G401 (cell line): ENCODE measurements at regions not wholly inside any gene's neighbourhood (a gene's known extent, or its start where the extent isn't known, plus 50 kb on each side); places are given as distances from the start of the nearest gene placed in this dataset.

Source experiments
- DNase-seq: peaks from one replicate; pipeline ENCODE4 v3.0.0-alpha.2; 2015; ENCODE audit warnings: low spot score
- in situ Hi-C: cut with HindIII; loops from 2 replicates; pipeline ENCODE4 v1.10.0; 2016; ENCODE audit warnings: low sequenced_read_pairs, mixed read lengths

DNA sequence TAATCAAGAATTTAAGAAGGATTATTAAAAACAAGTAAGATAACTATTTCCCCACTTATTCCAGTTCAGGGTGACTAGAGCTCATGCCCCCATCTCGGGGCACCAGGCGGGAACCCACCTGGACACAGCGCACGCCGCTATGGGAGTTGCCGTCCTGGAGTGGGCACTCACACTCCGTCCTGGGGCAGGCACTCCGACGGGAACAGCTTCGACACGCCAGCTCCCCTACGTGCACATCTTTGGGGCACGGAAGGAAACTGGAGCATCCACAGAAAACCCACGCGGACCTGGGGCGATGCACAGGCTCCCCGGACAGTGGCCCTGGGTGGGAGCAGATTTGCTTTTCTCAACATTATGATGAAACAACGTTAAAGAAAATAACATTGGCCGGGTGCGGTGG is 52.0 kb upstream of the GATA5 start:
- in situ Hi-C loops = no loop called here
- no peak for DNase-seq

DNA sequence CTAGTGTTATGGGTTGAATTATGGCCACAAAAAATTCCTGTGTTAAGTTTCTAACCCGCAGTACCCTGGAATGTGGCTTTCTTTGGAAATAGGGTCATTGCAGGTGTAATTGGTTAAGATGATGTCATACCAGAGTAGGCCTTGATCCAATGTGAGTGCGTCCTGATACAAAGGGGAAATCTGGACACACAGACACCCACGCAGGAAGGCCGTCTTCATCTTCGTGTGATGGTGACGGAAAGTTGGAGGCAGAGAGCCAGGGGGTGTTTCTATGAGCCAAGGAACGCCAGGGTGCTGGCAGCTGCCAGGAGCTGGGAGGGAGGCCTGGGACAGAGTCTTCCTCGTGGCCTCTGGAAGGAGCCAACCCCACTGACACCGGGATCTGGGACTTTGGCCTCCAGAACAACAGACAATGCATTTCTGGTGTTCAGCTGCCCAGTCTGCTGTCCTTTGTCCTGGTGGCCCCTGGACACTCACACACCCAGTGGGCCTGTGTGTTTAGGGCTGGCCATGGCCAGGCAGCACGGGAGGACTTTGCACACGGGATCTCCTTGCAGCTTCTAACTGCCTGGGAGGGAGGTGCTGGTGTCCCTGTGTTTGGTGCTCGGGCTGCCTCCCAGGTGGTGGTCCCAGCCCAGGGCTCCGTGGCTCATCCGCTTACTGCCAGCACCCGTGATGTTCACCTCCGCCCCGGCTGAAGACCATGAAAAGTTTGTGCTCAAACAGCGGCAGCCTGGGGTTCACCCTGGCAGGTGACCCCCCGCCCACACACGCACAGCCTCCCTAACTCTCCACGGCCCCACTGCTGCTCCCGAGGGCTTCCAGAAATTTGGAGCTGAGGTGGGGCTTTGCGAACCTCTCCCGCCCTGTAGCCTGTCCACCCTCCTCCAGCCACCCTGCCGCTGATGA is 53.4 kb upstream of the GATA5 start:
- DNase-seq = no peak
- in situ Hi-C loops = no loop called here

DNA sequence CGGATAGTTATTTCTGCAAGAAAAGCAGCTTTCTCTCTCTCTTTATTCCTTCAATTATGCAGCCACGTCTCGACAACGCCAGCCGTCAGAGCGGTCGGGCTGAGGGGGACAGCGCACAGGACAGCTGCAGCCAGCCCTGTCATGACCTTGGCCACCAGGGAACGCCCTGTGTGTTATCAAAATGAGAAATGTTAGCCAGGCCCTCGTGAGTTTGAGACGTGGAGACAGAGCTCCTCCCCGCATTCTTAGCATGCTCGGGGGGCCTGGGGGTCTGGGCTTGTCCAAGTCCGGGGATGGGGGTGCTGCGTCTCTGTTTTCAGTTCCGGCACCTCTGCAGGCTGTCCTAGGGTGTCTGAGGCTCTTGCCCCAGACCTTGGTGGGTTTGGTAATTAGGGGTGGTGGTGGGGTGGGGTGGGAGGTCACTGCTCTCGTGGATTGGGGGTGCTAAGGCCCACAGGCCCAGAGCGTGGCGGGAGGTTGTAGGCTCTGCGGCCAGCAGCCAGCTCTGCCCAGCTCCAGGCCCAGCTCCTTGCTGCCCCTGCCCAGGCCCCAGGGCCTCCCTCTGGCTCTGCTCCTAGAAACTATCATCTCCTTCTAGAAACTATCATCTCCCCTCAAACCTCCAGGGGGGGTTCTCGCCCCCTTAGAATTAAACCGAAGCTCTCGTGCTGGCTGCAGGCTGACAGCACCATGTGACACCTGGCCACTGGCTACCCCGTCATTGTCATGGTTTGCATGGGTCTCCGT is 54.3 kb upstream of the GATA5 start:
- DNase-seq = no peak

DNA sequence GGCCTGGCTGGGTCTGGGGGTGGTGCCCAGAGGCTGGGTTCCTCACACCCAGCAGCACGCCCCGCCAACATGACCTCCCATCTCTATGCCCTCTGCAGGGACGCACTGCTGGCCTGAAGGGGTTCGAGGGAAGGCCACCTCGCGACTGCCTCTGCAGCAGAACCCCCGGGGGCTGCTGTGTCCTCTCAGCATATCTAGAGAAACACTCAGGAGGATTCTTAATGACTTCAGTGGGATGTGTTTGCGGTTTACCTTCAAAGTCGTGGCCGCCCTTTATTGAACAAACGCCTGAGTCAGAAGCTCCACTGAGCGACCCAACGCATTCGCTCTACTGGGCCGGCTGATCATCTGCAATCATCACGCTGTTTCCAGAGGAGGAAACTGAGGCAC is 54.8 kb upstream of the GATA5 start:
- no peak for DNase-seq
- in situ Hi-C loops = loop anchor here (5.0 kb wide), 1 partner anchor 47 kb away; no protein-coding TSS in a partner anchor

More for the DNA sequence above, 54.3 kb upstream of the GATA5 start:
- in situ Hi-C loops = loop anchor here (5.0 kb wide), 1 partner anchor 47 kb away; no protein-coding TSS in a partner anchor

DNA sequence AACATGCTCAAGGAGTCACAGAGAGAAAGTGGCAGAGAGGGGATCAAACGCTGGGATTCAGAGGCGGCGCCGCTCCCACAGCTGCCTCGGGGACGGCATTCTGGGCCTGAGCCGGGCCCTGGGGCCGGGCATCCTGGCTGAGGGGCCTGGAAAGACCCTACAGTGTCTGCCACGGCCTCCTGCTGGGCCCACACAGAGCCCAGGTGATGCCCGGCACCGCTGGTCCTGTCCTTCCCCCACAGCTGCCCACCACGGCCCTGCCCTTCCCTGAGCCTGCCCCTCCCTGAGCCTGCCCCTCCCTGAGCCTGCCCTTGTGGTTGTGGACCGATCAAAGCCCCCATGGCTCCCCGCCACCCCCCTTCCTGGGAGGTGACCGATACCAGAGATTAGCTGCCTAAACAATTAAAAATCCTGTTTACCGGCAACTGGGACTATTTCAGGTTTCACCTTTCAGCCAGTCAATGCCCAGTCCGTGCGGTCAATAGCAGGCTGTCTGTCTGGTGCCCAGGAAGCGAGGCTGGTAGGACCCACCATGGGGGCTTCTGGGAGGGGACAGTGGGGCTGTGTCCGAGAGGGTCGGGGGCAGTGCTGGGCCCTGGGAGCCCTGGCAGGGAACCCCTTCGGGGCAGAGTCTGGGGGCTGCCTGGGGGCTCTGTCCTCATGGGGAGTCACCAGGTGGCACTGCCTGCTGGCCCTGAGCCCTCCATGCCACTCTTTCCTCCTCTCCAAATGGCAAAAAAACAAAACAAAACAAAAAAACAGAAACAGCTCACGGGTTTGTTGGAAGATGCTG is 55.4 kb upstream of the GATA5 start:
- DNase-seq = no peak
- in situ Hi-C loops = loop anchor here (5.0 kb wide), 1 partner anchor 46 kb away; no protein-coding TSS in a partner anchor

DNA sequence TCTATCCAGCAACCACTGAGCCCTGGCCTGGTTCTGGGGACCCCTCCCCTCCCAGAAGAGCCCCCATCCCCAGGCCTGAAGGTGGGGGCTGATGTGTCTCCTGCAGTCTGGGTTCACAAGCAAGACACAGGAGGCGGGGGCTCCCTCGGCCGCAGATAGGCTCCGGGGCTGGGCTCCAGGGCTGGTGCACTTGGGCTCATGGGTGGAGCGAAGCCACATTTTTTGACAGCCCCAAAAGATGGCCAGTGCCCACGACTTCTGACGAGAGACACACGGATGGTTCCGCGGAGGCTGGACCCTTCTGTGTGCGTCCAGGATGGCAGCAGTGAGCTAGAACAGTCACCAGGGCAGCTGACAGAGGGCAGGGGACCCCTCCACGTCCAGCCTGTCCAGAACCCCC is 57.1 kb upstream of the GATA5 start:
- DNase-seq = no peak
- in situ Hi-C loops = loop anchor here (5.0 kb wide), 1 partner anchor 44 kb away; no protein-coding TSS in a partner anchor

DNA sequence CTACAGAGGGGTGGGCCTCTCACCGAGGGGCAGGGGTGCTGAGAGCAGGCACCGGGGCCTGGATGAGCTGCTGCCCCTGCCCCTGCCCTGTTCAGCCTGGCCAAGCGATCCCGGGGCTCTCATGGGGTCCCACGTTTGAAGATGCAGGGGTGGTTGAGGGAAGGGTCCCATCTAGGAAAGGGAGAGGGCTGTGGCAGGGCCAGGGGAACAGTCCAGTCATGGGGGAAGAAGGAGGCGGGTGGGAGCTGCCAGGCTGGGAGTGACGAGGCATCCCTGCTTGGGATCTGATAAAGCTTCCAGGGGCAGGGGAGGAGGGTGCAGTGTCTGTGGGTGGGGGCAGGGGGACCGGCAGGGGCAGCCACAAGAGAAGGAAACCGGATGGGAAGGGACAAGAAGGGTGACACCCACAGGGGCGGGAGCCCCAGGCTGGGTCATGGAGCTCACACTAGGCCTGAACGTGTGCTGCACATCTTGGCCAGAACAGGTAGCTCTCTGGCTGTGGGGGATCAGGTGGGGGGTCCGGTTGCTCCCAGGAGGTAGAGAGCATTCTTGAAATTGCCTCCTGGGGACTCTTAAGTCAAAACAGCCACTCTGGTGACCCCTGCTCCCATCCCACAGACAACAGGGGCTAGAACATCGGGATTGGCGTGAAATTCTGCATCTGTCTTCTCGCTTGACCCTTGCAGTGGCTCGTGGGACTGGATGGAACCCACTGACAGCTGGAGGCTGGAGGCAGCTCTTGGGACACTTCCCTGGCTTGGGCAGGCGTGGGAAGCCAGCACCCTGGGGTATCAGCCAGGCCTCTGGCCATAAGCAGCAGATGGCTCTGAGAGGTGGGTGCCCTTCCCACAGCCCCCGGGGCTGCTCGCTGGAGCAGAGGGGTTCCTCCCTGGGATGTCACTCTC is 58.0 kb upstream of the GATA5 start:
- in situ Hi-C loops = loop anchor here (5.0 kb wide), 1 partner anchor 43 kb away; no protein-coding TSS in a partner anchor
- no peak for DNase-seq

DNA sequence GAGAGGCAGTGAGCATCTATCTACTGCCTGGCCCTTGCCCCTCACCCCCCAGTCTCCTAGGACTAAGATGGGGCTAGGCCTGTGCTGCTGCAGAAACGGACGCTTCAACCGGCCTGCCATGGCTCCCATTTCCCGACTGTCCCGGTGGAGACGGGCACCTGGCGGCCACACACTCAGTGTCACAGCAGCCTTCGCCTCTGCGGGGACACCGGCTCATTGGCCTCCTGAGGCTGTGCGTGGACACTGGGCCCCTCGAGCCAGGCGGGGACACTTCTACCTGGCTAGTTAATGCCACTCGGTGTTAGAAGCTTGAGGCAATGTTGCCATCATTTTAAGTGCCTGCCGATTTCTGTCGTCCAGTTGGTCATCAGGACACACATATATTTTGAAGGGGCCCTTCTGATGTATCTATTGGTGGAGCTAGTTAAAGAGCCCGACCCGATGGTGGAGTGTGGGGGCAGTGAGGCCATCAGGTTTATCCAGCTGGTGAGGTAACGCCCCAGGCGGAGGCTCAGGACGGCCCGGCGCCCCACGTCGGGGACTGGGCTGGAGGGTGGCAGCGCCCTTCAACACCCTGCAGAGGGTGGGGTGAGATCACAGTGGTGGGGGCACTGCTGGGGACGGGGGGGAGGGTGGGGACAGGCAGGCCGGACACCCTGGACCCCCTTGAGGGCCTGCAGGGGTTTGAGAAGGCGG is 58.9 kb upstream of the GATA5 start:
- DNase-seq = no peak
- in situ Hi-C loops = loop anchor here (5.0 kb wide), 1 partner anchor 43 kb away; no protein-coding TSS in a partner anchor

DNA sequence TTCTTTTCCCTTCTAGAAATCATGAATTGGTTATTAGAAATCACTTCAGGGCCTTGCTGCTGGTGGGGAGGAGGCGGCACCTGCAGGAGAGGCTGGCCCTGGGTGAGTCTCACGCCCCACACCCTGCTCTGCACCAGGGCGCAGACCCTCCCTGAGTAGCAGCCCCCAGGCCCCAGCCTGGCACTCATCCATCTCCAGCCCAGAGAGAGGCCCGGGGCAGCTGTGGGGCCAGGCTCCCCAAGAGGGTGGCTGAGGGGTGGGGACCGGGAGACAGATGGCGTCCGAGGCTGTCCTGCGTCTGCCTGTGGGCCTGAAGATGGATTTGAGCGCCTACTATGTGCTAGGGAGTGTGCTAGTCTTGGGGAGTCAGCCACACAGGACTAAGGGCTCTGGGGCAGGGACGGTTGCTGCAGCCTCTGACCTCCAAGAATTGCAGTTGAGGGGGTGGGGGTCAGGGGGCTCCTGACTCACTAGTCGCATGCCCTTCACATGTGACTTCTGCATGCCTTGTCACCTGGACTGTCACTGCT is 59.6 kb upstream of the GATA5 start:
- no peak for DNase-seq
- in situ Hi-C loops = no loop called here

DNA sequence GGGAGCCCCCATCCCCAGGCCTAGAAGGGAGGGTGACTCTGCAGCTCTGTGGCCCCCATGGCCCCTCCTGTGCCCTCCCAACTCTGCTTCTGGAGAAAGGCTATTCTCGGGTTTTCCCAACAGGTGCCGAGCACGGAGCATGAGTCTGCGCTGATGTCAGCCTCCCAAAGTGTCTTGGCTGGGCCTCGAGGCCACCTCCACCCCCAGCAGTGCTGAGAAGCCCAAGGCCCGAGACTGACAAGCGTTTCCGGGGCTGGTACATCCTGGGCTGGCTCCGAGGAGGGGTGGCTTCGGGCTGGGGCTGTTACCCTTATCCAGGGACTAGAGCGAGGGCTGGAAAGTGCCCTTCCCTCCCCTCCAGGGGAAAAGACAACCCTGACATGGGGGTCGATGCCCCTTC is 60.2 kb upstream of the GATA5 start:
- in situ Hi-C loops = no loop called here
- DNase-seq = no peak

DNA sequence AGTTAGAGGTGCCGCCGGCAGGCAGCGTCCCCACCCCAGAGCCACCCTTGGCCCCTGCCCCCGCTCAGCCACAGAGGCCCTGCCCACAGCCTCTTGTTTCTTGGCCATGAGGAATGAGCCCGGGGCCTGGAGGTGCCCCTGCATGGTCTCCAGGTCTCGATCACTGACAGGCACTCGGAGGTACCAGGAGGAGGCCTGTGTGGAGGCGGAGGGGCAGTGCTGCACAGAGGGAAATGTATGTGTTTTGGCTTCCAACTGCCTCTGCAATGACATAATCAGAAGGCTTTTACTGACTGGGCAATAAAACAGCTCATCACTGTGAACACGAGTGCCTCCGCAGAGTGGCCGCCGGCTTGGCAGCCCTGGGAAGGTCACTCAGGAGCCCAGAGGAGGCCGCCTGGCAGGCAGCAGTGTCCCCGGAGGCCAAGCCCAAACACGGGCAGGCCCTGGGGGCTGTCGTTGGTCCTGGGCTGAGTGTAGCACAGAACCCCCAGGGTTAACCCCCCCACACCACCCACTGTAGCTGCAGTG is 61.1 kb upstream of the GATA5 start:
- in situ Hi-C loops = no loop called here
- DNase-seq = no peak

DNA sequence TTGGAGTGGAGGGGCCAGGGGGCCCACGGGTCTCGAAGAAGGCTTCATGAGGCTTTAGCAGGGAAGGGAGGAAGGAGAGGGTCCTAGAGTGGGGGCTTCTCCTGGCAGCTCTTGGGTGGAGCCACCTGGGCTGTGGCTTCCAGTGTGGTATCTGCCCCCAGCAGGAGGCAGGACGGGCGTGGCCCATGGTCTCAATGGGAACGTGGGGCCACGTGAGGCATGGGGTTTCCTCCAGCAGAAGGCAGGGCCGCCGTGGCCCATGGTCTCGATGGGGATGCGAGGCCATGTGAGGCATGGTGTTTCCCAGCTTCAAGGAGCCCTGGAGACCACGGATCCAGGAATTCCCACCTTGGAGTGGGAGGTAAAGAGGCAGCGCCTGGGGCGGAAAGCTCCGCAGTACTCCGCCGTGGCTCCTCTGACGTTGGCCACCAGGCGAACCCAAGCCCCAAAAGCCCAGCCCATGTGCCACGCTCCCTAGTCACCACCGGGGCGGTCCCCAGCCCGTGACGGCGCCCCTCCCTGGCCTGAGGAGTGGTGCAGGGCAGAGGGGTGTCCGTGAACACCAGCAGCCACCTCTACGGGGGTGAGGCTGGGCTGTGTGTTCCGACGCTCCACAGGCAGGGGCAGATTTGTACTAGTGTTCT is 62.0 kb upstream of the GATA5 start:
- in situ Hi-C loops = no loop called here
- no peak for DNase-seq

DNA sequence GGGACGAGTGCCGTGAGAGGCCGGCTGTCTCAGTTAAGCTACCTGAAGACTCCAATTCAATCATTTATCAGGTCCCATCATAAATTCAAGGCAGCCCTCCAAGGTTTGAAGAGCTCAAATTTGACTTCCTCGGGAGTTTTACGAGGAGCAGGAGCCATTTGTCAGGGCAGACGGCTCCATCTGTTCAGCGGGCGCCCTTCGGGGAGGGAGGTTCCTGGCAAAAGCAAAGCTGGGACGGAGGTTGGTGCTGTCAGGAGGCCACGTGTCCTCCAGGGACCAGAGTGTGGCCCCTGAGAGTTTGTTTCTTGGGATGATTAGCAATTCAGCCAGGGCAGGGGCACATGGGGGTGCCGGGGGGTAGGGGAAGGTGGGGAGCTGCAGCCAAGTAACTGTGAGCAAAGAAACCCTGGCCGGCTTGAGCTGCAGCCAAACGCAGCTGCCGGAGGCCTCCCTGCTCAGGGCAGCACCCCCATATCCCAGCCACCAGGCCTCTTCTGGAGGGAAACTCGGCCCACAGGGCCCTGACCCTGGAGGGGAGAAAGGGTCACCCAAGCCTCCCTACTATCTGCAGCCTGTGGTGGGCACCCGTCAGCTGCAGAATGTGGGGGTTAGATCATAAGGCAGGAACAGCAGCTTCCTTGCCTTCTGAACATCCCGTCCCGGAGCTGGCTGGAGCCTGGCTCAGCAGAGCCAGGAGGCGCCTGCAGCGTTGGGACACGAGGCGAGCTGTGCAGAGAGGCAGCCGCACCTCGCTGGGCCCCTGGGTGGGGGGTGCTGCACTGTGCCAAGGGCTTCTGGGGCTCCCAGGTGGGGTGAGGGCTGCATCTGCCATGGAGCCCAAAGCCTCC is 63.6 kb upstream of the GATA5 start:
- in situ Hi-C loops = loop anchor here (10.0 kb wide), 1 partner anchor 245 kb away; no protein-coding TSS in a partner anchor
- peak; percentile 46 for DNase-seq

DNA sequence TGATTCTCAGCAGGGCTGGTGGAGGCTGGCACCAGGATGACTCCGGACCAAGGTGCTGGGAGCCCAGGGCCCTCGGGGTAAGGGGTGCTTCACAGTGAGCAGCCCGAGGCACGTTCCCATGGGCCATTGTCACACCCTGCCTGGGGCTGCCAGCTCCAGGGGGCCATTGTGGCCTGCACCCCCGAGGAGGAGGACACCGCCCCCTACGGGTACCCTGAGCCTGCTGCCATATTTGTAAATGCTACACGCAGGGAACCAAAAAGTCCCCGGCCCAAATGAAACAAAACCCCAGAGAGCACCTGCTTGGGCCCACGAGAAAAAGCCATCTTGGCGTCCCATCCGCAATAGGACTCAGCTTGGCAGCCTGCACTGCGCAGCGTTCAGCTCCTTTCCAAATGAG is 64.7 kb upstream of the GATA5 start:
- DNase-seq = no peak
- in situ Hi-C loops = loop anchor here (10.0 kb wide), 1 partner anchor 246 kb away; no protein-coding TSS in a partner anchor

DNA sequence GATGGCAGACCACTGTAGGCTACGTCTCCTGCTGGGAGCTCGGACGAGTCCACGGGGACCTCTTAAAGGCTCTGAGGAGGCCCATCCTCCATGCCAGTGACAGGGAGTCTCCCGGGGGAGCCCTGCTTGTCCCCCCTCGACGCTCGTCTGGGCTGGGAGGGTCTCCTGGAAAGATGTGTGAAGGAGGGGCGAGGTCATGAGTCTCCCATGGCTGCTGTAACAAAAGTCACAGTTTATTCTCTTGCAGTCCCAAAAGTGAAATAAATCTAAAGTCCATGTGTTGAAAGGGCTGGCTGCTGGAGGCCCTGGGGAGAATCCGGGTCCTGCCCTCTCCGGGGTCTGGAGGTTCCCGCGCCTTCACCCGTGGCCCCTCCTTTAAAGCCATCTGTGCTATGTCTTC is 67.1 kb upstream of the GATA5 start:
- in situ Hi-C loops = loop anchor here (10.0 kb wide), 1 partner anchor 248 kb away; no protein-coding TSS in a partner anchor

More for the DNA sequence above, 67.1 kb upstream of the GATA5 start:
- no peak for DNase-seq
